ENCODE measurements at regions not wholly inside any gene's neighbourhood (a gene's known extent, or its start where the extent isn't known, plus 50 kb on each side); places are given as distances from the start of the nearest gene placed in this dataset.

GRCh38 chr16:64094181-64094965 lies 1027.5 kb downstream of the CDH11 start:
- TF ChIP-seq CTCF (IDR thresholded peaks at IDR 0.05; ENCODE audit: low read depth, low read length, poor library complexity, severe bottlenecking) (no peak), EZH2phosphoT487 (IDR thresholded peaks at IDR 0.05; ENCODE audit: borderline replicate concordance, low read length) (no peak)

All from DOHH2 (cell line).